Lung (tissue), 11 donors: ENCODE measurements at regions not wholly inside any gene's neighbourhood (a gene's known extent, or its start where the extent isn't known, plus 50 kb on each side); places are given as distances from the start of the nearest gene placed in this dataset.
"Not testable (repeated sequence)": the region's sequence is repeated elsewhere in the genome, so short reads cannot be mapped to it uniquely, and the experiment has no call there.

Experiments used
- ATAC-seq: fragments of 200-7000 bp; cut with Tn5 transposase; one replicate; pipeline ENCODE4 v1.9.1; 2020; ENCODE audit warnings: moderate number of reproducible peaks; ENCODE audit not compliant: insufficient read depth, low FRiP score
- DNase-seq, 3 donors: peaks; one replicate each; pipeline ENCODE4 v3.0.0-alpha.2; 2013 to 2017
- H3K27ac ChIP-seq, 2 donors: one replicate each; pipeline ENCODE4 v1.5.1; 2013; ENCODE audit warnings: mild to moderate bottlenecking in 2 of 2, moderate library complexity in 2 of 2, control low read depth in 1 of 2, inconsistent platforms in 1 of 2, low read depth in 1 of 2, low read length in 1 of 2
- H3K27me3 ChIP-seq, 3 donors: one replicate each; pipeline ENCODE4 v1.5.1; 2013; ENCODE audit warnings: low read length in 2 of 3; ENCODE audit not compliant: control insufficient read depth in 3 of 3, insufficient read depth in 3 of 3
- H3K36me3 ChIP-seq, 4 donors: one replicate each; pipeline ENCODE4 v1.5.1; 2013; ENCODE audit warnings: low read length in 4 of 4, mild to moderate bottlenecking in 1 of 4, moderate library complexity in 1 of 4; ENCODE audit not compliant: control insufficient read depth in 4 of 4, insufficient read depth in 4 of 4
- H3K4me1 ChIP-seq, 5 donors: one replicate each; pipeline ENCODE4 v1.5.1; 2013; ENCODE audit warnings: low read length in 5 of 5, mild to moderate bottlenecking in 2 of 5, moderate library complexity in 1 of 5; ENCODE audit not compliant: control insufficient read depth in 5 of 5, insufficient read depth in 5 of 5
- H3K4me3 ChIP-seq: one replicate; pipeline ENCODE4 v1.5.1; 2013; ENCODE audit warnings: mild to moderate bottlenecking, control low read depth, moderate library complexity
- H3K9ac ChIP-seq, 2 donors: one replicate each; pipeline ENCODE4 v1.5.1; 2013; ENCODE audit warnings: low read length in 2 of 2, control low read depth in 1 of 2; ENCODE audit not compliant: insufficient read depth in 1 of 2
- H3K9me3 ChIP-seq, 4 donors: one replicate each; pipeline ENCODE4 v1.5.1; 2013; ENCODE audit warnings: low read length in 3 of 4, mild to moderate bottlenecking in 1 of 4, moderate library complexity in 1 of 4; ENCODE audit not compliant: control insufficient read depth in 4 of 4, insufficient read depth in 3 of 4
- CTCF ChIP-seq: IDR thresholded peaks from 2 replicates; pipeline ENCODE4 v1.5.1; 2012; ENCODE audit warnings: mild to moderate bottlenecking; ENCODE audit errors: control extremely low read depth, extremely low read depth
- WGBS, 2 donors: extraction: QIAGEN DNeasy Blood & Tissue Kit; methylation state at CpG; one replicate each; pipeline ENCODE4 v1.1.7; 2013; 5-methylcytosine and 5-hydroxymethylcytosine counted together
- donor health status: control.
- donor health status: control.
- donor health status: Bipolar disorder and iron deficiency.
- donor health status: healthy.
- donor health status: DM: yes; HTN: yes; CAD: no.

GRCh38 chr14:48563489-48563888, 888.1 kb upstream of the MDGA2 start:
- H3K27ac ChIP-seq = no peak overlapping the region
- H3K4me3 ChIP-seq = no peak overlapping the region
- H3K36me3 ChIP-seq = no peaks in the 10 kb centered on the region
- ATAC-seq (no peak), DNase-seq (no peak)
- WGBS, 2 donors = 88 to 94% methylated on average over 3 of the region's 3 CpGs
- H3K9ac ChIP-seq = no peak overlapping the region
- H3K4me1 ChIP-seq = no peaks in the 10 kb centered on the region
- no peaks in the 10 kb centered on the region for H3K27me3 ChIP-seq
- no peaks in the 10 kb centered on the region for H3K9me3 ChIP-seq
- TF ChIP-seq CTCF = no peak

GRCh38 chr14:48561438-48561837, 886.0 kb upstream of the MDGA2 start:
- not testable (repeated sequence) for H3K9me3 ChIP-seq, H3K36me3 ChIP-seq, H3K4me1 ChIP-seq, DNase-seq, H3K9ac ChIP-seq, H3K27me3 ChIP-seq, H3K27ac ChIP-seq, H3K4me3 ChIP-seq, ATAC-seq
- WGBS, 2 donors = 58 to 61% methylated on average over 3 of the region's 3 CpGs

GRCh38 chr14:48560421-48560820, 885.0 kb upstream of the MDGA2 start:
- Histone ChIP-seq H3K27ac (no peak overlapping the region), H3K4me3 (no peak overlapping the region), H3K27me3 (no peaks in the 10 kb centered on the region), H3K36me3 (no peaks in the 10 kb centered on the region), H3K4me1 (no peaks in the 10 kb centered on the region), H3K9me3 (no peaks in the 10 kb centered on the region), H3K9ac (no peak overlapping the region)
- ATAC-seq (no peak), DNase-seq (no peak)
- no peak for TF ChIP-seq CTCF
- WGBS, 2 donors = 82 to 88% methylated on average over 4 of the region's 4 CpGs

GRCh38 chr14:48553443-48553842, 878.0 kb upstream of the MDGA2 start:
- ATAC-seq (no peak), DNase-seq (no peak)
- no peak for TF ChIP-seq CTCF
- no peaks in the 10 kb centered on the region for H3K36me3 ChIP-seq
- H3K4me3 ChIP-seq = no peak overlapping the region
- H3K27ac ChIP-seq = no peak overlapping the region
- peaks cover 0 to 7% (median 2%) of the 10 kb centered on the region in 4 donors for H3K9me3 ChIP-seq
- no peaks in the 10 kb centered on the region for H3K4me1 ChIP-seq
- no peak overlapping the region for H3K9ac ChIP-seq
- no peaks in the 10 kb centered on the region for H3K27me3 ChIP-seq
